HUDEP-2 (cell line): ENCODE measurements at regions not wholly inside any gene's neighbourhood (a gene's known extent, or its start where the extent isn't known, plus 50 kb on each side); places are given as distances from the start of the nearest gene placed in this dataset.
A peak's percentile ranks its signal among the peaks of the same experiment; 100 is the strongest.

Experiments used
- DNase-seq, 76 experiments: peaks; one replicate each; lab custom pipeline; 2025; ENCODE audit not compliant: unreplicated experiment in 76 of 76; lab: John Stamatoyannopoulos, UW

DNA sequence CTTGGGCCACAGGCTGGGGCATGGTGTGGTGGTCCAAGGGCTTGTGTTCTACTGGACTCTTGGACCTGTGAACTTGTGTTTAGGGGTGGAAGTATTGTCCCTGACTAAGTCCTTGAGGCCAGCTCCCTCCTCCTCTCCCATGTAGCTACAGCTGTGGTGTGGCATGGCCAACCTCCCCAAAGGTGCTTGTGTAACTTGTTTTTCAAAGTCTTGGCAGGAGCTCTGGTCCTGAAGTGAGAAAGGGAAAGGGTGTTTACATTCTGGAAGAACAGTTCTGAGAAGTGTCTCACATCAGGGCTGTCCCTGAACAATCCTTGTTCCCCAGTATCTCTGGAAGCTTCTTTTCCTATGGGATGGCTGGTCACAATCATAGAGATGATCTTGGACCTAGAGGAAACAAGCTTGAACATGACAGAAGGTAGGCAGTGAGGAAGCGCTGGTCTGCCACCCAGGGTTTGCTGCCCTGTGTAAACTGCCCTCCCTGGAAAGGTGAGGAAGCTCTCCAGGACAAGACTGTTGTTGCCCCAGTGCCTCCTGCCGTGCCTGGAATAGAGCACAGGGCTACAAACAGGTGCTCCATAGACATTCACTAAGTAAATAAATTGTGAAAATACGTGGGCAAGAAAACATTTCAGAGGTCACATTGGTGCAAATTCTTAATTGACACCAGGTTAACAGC lies 64.6 kb upstream of the KLF9 start:
- DNase-seq = no peak

DNA sequence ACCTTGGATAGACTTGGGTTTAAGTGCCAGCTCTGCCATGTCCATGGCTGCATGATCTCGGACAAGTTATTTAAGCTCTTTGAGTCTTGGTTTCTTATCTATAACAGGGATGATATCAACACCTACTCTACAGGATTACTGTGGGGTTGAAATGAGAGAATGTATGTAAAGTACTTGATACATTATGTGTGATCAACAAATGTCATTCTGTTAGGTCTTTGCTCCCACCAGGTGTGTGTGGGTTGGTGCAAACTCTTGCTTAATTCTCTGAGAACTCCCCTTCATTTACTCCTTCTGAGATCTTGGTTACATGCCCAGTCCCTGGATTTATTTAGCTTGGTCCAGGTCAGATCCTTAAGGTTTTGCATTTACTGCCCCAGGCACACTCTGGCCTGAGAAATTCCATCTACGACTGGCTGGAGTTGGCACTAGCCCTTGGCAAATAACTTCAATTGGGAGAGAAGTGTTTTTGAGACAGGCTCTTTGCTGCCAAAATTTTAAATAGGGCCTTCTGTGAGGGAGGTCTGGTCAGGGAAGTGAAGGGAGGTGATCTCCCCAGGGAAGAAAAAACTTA lies 63.5 kb upstream of the KLF9 start:
- DNase-seq = no peak

DNA sequence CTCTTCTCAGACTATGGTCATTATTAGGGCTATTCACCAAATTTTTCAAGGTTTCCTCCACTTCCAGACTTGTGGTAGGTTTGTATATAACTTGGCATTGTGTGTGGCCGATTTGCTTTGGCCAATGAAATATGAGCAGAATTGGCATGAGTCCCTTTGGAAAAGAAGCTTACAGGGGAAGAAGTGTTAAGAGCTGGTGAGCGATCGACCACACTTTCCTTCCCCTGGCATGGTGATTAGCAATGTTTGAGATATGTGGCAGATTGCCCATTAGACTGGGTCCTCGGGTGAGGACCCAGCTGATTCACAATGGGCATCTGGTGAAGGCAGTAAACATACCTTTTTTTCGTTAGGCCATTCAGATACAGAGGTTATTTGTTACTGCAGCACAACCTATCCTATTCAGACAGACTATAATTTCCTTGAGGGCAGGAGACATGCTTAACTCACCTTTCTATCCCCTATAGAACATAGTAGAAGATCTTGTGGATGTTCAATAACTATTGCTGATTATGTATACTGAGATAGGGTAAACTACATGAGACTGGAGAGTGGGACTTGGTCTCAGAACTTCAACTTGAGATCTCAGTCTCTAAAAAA lies 62.8 kb upstream of the KLF9 start:
- no peak for DNase-seq

DNA sequence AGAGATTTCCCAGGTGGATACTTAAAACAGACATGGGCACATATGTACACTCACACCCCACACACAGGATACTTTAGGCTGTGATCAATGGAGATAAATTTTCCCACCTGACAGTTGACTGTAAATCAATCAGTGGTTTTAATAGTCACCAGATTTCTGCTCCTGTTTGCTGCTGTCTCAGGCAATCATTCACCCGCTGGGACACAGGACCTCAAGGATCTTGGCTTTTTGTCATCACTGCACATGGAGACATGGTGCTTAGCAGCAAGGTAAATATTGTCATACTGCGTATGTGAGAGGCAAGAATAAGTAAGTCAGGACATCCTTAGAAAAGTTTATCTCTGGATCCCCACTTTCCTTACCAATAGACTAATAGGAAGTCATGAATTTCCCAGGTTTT lies 60.8 kb upstream of the KLF9 start:
- DNase-seq = no peak

DNA sequence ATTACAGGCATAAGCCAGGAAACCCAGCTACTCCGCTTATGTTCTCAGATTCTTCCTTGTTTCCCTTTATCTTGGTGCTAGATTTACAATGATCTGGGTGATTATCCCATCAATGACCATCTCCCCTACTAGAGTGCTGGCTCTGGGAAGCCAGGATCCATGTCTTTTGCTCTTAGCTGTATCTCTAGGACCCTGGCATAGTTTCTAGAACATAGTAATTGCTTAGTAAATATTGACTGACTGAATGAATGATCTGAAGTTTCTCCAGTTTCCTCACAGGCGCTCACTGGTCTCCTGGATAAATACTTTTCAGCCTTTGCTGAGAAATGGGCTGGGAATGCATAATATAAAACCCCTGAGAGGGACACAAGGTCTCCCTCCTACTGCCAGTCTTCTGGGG lies 60.0 kb upstream of the KLF9 start:
- DNase-seq = no peak

DNA sequence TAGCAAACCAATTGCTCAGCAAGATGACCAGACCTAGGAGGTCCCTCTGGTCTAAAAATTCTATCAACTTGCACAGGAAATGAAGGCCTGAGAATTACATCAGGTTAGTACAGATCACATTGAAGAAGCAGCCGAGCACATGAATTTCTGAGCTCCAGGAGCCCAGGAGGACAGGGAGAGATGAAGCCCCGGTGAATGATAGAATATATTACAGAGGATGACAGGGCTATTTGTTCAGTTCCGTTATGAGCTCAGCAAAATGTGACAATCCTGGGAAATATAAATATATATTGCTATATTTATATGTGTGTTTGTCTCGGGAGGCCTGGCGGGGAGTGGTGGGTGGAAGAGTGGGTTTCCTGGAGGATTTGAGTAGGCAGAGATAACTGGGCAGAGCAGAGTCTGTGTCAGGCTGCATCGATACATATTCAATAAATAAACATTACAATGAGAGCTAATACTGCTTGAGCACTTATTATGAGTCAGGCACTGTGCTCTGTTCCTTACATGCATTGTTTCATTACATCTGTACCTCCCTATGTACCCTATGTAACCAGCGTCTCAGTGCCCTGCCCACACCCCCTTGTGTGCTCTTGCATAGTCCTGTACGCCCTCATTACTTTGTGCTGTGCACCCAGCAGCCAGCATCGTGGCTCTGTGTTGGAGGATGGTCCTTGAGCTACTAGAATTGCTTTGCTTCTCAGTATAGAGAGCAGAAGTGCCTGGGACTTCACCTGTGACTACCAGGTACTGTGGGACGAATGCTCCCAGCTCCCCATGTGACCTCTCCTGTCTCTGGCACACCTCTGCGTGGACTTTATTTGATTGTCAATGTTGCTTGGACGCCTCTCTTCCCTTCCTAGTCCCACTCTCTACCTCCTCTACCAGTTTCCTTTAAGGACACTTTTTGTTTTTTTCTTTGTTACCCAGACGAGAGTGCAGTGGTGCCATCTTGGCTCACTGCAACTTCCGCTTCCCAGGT lies 58.1 kb upstream of the KLF9 start:
- no peak for DNase-seq

DNA sequence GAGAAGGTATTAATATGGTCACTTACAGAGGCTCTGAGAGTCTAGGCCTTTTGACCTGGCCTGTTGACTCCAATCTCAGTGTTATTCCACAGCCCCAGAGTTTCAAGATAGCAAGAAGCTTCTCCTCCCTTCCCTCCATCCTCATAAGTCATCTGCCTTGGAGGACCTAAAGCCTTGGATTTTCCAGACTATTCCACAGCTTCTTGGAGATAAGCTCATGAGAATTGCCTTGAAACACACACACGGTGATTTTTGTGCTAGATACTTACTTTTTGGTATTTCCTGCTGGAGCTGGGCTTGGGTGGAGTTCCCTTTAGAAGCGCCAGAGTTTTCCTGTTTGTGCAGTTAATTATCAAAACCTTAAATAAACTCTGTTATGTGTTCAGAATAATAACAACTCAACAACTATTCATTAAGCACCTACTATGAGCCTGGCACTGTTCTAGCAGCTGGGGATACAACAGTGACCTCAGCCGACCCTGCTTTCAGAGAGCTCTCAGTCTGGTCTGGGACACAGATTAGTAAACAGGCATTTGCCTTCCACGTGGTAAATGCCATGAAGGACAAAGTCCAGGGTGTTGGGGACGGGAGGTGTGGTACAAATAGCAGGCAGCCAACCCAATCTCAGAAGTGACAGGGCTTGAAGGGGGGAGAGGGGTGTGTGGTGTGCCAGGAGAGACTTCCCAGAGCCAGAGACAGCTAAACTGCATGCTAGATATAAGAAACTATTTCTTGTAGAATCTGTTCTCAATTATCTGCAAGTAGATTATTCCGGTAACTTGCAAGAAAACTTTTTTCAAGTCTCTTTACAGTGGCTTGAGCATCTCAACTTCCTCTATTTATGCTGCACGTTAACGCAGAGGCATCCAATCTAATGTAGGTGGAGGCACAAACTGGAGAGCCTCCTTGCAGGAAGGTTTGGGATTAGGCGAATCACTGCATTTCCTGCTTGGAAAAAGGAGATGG lies 55.9 kb upstream of the KLF9 start:
- DNase-seq = no peak

DNA sequence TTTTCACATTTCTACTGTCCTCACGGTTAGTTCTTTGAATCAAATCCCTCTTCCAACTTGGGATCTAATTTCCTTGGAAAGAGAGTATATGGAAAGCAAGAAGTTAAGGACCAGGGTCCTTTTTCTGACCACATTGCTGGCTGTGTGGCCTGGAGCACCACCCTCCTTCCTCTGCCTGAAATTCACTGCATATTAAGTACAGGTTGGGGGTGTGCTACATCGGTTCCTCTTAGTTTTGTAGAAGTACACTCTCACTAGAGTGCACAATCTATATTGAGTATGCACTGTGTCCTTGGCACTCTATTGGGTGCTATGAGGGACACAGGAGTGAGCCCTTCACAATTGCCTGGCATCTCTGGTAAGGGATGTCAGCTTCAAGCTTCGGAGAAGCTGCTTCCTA lies 53.8 kb upstream of the KLF9 start:
- no peak for DNase-seq

DNA sequence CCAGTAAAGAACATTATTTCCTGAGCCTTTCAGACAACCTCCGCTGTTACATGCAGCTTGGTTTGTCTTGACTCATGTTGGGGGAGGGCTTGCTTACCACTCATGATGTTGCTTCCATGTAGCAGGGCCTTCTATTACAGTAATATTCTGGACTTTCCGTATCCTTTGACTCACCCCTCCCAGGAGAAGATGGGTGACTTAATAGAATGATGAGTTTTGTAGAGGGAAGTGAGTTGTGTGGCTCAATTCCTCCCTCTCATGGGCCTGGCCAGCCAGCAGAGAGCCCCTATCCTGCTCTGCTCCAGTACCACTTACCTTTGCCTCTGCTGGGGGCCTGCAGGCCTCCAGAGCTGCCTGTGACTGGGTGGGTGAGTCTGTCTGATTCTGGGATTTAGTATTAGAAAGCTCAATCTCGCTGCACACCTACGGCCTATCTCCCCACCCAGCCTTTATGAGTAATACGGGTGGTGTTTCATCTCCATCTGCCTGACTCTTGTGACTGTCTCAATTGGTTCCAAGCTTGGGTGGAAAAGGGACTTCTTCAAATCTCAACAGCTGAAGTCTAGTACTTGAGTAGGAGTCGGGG lies 52.6 kb upstream of the KLF9 start:
- DNase-seq = peak in 8 of 76 experiments; percentile 5 to 28 (median 14)

DNA sequence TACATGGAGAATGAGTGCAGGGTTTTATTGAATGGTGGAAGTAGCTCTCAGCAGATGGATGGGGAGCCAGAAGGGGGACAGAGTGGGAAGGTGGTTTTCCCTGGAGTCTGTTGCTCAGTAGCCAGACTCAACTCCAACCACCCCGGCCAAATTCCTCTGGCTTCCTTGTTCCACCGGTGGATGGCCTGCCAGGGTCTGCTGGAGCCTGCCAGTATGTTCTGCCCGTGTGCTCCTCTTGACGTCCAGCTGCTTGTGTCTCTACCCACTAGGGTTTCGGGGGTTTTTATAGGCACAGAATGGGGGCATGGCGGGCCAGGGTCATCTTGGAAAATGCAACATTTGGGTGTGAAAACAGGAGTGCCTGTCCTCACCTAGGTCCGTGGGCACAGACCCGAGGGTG lies 51.4 kb upstream of the KLF9 start:
- no peak for DNase-seq

DNA sequence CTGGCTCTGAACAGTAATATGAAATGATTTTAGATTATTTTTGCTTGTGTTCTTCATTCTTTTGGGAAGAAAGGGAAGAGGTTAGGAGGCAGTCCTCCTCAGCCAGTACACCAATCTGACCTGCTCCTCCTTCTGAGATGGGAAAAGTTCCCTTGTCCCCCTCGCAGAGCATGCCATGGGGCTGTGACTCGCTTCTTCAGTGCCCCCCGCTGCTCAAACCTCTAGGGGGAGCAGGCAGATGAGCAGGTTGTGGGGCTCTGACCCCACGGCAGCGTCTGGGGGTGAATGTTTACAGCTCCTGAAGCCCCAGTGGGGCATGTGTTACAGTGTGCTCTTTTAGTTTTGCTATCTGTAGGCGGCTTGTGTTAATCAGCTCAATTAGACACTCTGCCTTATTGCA lies 50.9 kb upstream of the KLF9 start:
- DNase-seq = no peak
